ENCODE measurements at regions not wholly inside any gene's neighbourhood (a gene's known extent, or its start where the extent isn't known, plus 50 kb on each side); places are given as distances from the start of the nearest gene placed in this dataset.

- no peak for TF ChIP-seq CTCF (IDR thresholded peaks at IDR 0.05; ENCODE audit: insufficient read depth, low read length, poor library complexity, severe bottlenecking)
- no peak for TF ChIP-seq EZH2phosphoT487 (conservative IDR thresholded peaks at IDR 0.05; ENCODE audit: low read length)
Observed at GRCh38 chr11:110896358-110896757, 184.1 kb upstream of the ARHGAP20 start.
